ENCODE measurements at regions not wholly inside any gene's neighbourhood (a gene's known extent, or its start where the extent isn't known, plus 50 kb on each side); places are given as distances from the start of the nearest gene placed in this dataset.

- DNase-seq = no peak
Observed at GRCh38 chr18:78891185-78891762, 88.3 kb upstream of the SALL3 start.

- no peak for DNase-seq
Observed at GRCh38 chr18:78892177-78892576, 87.4 kb upstream of the SALL3 start.

- no peak for DNase-seq
Observed at GRCh38 chr18:78892721-78893120, 86.9 kb upstream of the SALL3 start.

- DNase-seq = no peak
Observed at GRCh38 chr18:78893281-78894032, 86.2 kb upstream of the SALL3 start.

- no peak for DNase-seq
Observed at GRCh38 chr18:78894033-78894305, 85.6 kb upstream of the SALL3 start.

GRCh38 chr18:78895207-78896001 is 84.2 kb upstream of the SALL3 start:
- DNase-seq = no peak

GRCh38 chr18:78896111-78896905 is 83.3 kb upstream of the SALL3 start:
- no peak for DNase-seq

GRCh38 chr18:78898066-78898465 is 81.6 kb upstream of the SALL3 start:
- DNase-seq = no peak

- no peak for DNase-seq
Observed at GRCh38 chr18:78898635-78899034, 81.0 kb upstream of the SALL3 start.

GRCh38 chr18:78899241-78899640 is 80.4 kb upstream of the SALL3 start:
- DNase-seq = no peak

- DNase-seq = no peak
Observed at GRCh38 chr18:78900938-78901909, 78.4 kb upstream of the SALL3 start.

- DNase-seq = no peak
Observed at GRCh38 chr18:78901923-78902794, 77.5 kb upstream of the SALL3 start.

- no peak for DNase-seq
Observed at GRCh38 chr18:78902795-78903435, 76.7 kb upstream of the SALL3 start.

GRCh38 chr18:78903436-78904178 is 76.0 kb upstream of the SALL3 start:
- DNase-seq = no peak

GRCh38 chr18:78904179-78904531 is 75.5 kb upstream of the SALL3 start:
- no peak for DNase-seq

- no peak for DNase-seq
Observed at GRCh38 chr18:78905334-78905733, 74.3 kb upstream of the SALL3 start.

GRCh38 chr18:78906066-78906465 is 73.6 kb upstream of the SALL3 start:
- no peak for DNase-seq

GRCh38 chr18:78908462-78909260 is 71.0 kb upstream of the SALL3 start:
- DNase-seq = no peak

GRCh38 chr18:78911751-78912283 is 67.8 kb upstream of the SALL3 start:
- DNase-seq = no peak

Data from NCI-H2171 treated with DMSO at 0.1 percent for 48 hours (cell line).